Neural cell (in vitro differentiated cells): ENCODE measurements at regions not wholly inside any gene's neighbourhood (a gene's known extent, or its start where the extent isn't known, plus 50 kb on each side); places are given as distances from the start of the nearest gene placed in this dataset.
A peak's percentile ranks its signal among the peaks of the same experiment; 100 is the strongest.

Source experiments
- H2AFZ ChIP-seq: fragments of 200-600, 300-800 bp; sonication (generic), shearing (Covaris generic); 2 replicates; pipeline ENCODE4 v1.6.0; 2014; ENCODE audit warnings: low read depth, mild to moderate bottlenecking, antibody characterized with exemption, low read length, moderate library complexity
- H3F3A ChIP-seq: fragments of 200-600 bp; shearing (Covaris generic); 2 replicates; pipeline ENCODE4 v1.6.1; 2016; ENCODE audit warnings: mild to moderate bottlenecking, moderate library complexity, mixed read lengths, antibody characterized with exemption, low read length; ENCODE audit not compliant: insufficient read depth, poor library complexity, severe bottlenecking
- H3K27ac ChIP-seq: fragments of 200-600, 300-800 bp; sonication (generic), shearing (Covaris generic); 2 replicates; pipeline ENCODE4 v1.5.1; 2014; ENCODE audit warnings: mild to moderate bottlenecking, low read length, moderate library complexity
- H3K27me3 ChIP-seq: fragments of 300-800, 200-600 bp; sonication (generic), shearing (Covaris generic); 2 replicates; pipeline ENCODE4 v1.6.0; 2014; ENCODE audit warnings: mild to moderate bottlenecking, low read depth, low read length, moderate library complexity; ENCODE audit not compliant: insufficient read depth
- H3K36me3 ChIP-seq: fragments of 300-800, 200-600 bp; sonication (generic), shearing (Covaris generic); 2 replicates; pipeline ENCODE4 v1.5.1; 2014; ENCODE audit warnings: mild to moderate bottlenecking, antibody characterized with exemption, low read length, moderate library complexity; ENCODE audit not compliant: insufficient read depth
- H3K4me2 ChIP-seq: fragments of 300-800, 200-600 bp; sonication (generic), shearing (Covaris generic); 2 replicates; pipeline ENCODE4 v1.6.0; 2014; ENCODE audit warnings: mild to moderate bottlenecking, low read length
- H3K4me3 ChIP-seq: fragments of 300-800, 200-600 bp; sonication (generic), shearing (Covaris generic); 2 replicates; pipeline ENCODE4 v1.5.1; 2014; ENCODE audit warnings: mild to moderate bottlenecking, low read length, moderate library complexity
- H3K79me2 ChIP-seq: fragments of 200-600 bp; shearing (Covaris generic); replicated peaks from 2 replicates; pipeline ENCODE4 v1.6.0; 2014; ENCODE audit warnings: mild to moderate bottlenecking, low read length, moderate library complexity; ENCODE audit not compliant: insufficient read depth
- H3K9ac ChIP-seq: fragments of 300-800, 200-600 bp; sonication (generic), shearing (Covaris generic); 2 replicates; pipeline ENCODE4 v1.6.1; 2016; ENCODE audit warnings: mild to moderate bottlenecking, low read length, mixed read lengths
- H3K9me2 ChIP-seq: fragments of 200-600 bp; shearing (Covaris generic); 2 replicates; pipeline ENCODE4 v1.6.1; 2016; ENCODE audit warnings: mild to moderate bottlenecking, low read length, mixed read lengths; ENCODE audit not compliant: insufficient read depth
- H3K9me3 ChIP-seq: fragments of 200-600, 300-800 bp; sonication (generic), shearing (Covaris generic); 2 replicates; pipeline ENCODE4 v1.6.1; 2016; ENCODE audit warnings: mild to moderate bottlenecking, mixed run types, low read length, moderate library complexity, mixed read lengths
- H4K20me1 ChIP-seq: fragments of 200-600 bp; shearing (Covaris generic); 2 replicates; pipeline ENCODE4 v1.6.1; 2016; ENCODE audit warnings: mild to moderate bottlenecking, mixed run types; ENCODE audit not compliant: insufficient read depth
- CTCF ChIP-seq: fragments of 450-650 bp; IDR thresholded peaks from 2 replicates; pipeline ENCODE4 v1.5.1; 2014; ENCODE audit warnings: antibody characterized with exemption, mild to moderate bottlenecking, moderate library complexity; ENCODE audit not compliant: poor library complexity, severe bottlenecking
- EP300 ChIP-seq: fragments of 450-650 bp; conservative IDR thresholded peaks from 2 replicates; pipeline ENCODE4 v1.6.1; 2014; ENCODE audit warnings: antibody characterized with exemption, mild to moderate bottlenecking, moderate library complexity; ENCODE audit not compliant: poor library complexity, severe bottlenecking
- EZH2 ChIP-seq: fragments of 200-600, 300-800 bp; shearing (Covaris generic), sonication (generic); IDR thresholded peaks from 2 replicates; pipeline ENCODE4 v1.6.1; 2014; ENCODE audit warnings: antibody characterized with exemption, low read length, borderline replicate concordance, mild to moderate bottlenecking; ENCODE audit not compliant: insufficient read depth, poor library complexity, severe bottlenecking
- MXI1 ChIP-seq: fragments of 450-650 bp; conservative IDR thresholded peaks from 2 replicates; pipeline ENCODE4 v1.6.1; 2014; ENCODE audit warnings: antibody characterized with exemption, mild to moderate bottlenecking; ENCODE audit not compliant: poor library complexity, severe bottlenecking
- POLR2AphosphoS5 ChIP-seq: IDR thresholded peaks from 2 replicates; pipeline ENCODE4 v1.6.1; 2012
- RAD21 ChIP-seq: fragments of 450-650 bp; conservative IDR thresholded peaks from 2 replicates; pipeline ENCODE4 v1.6.1; 2014; ENCODE audit warnings: antibody characterized with exemption, mild to moderate bottlenecking, moderate library complexity
- REST ChIP-seq: IDR thresholded peaks from 2 replicates; pipeline ENCODE4 v1.6.1; 2012; ENCODE audit warnings: borderline replicate concordance
- SMC3 ChIP-seq: fragments of 450-650 bp; conservative IDR thresholded peaks from 2 replicates; pipeline ENCODE4 v1.6.1; 2014; ENCODE audit warnings: antibody characterized with exemption, mild to moderate bottlenecking, moderate library complexity; ENCODE audit not compliant: poor library complexity
- TAF1 ChIP-seq: IDR thresholded peaks from 2 replicates; pipeline ENCODE4 v1.6.1; 2012; ENCODE audit warnings: low read depth

GRCh38 chr2:56127463-56128152 is 56.2 kb upstream of the CCDC85A start:
- H2AFZ ChIP-seq = peak overlapping the region; percentile 59
- H3K9me3 ChIP-seq = no peaks in the 10 kb centered on the region
- no peaks in the 10 kb centered on the region for H3K79me2 ChIP-seq
- peak overlapping the region; percentile 45 for H3K4me2 ChIP-seq
- H3K27ac ChIP-seq = peak overlapping the region; percentile 88
- TF ChIP-seq EP300 (peak; percentile 82), RAD21 (no peak), MXI1 (peak; percentile 27), SMC3 (peak; percentile 22), TAF1 (no peak), POLR2AphosphoS5 (peak; percentile 46), CTCF (no peak), REST (peak; percentile 92), EZH2 (no peak)
- H3K9ac ChIP-seq = peak overlapping the region; percentile 49
- H3K27me3 ChIP-seq = no peaks in the 10 kb centered on the region
- no peaks in the 10 kb centered on the region for H3F3A ChIP-seq
- H3K9me2 ChIP-seq = no peaks in the 10 kb centered on the region
- H3K36me3 ChIP-seq = no peaks in the 10 kb centered on the region
- no peaks in the 10 kb centered on the region for H4K20me1 ChIP-seq
- H3K4me3 ChIP-seq = peak overlapping the region; percentile 53

- H3K9ac ChIP-seq = peak overlapping the region; percentile 49
- H3F3A ChIP-seq = no peaks in the 10 kb centered on the region
- peak overlapping the region; percentile 59 for H2AFZ ChIP-seq
- H3K4me2 ChIP-seq = peak overlapping the region; percentile 45
- no peaks in the 10 kb centered on the region for H3K9me3 ChIP-seq
- no peaks in the 10 kb centered on the region for H3K27me3 ChIP-seq
- peak overlapping the region; percentile 88 for H3K27ac ChIP-seq
- H3K4me3 ChIP-seq = peak overlapping the region; percentile 53
- no peaks in the 10 kb centered on the region for H3K9me2 ChIP-seq
- no peaks in the 10 kb centered on the region for H3K79me2 ChIP-seq
- no peaks in the 10 kb centered on the region for H3K36me3 ChIP-seq
- no peaks in the 10 kb centered on the region for H4K20me1 ChIP-seq
- no peak for TF ChIP-seq TAF1
- TF ChIP-seq MXI1 = peak; percentile 2
- TF ChIP-seq RAD21 = no peak
- TF ChIP-seq EZH2 = no peak
- no peak for TF ChIP-seq REST
Observed at GRCh38 chr2:56128235-56128634, 55.6 kb upstream of the CCDC85A start.
